CD8-positive, alpha-beta memory T cell (primary cell): ENCODE measurements at regions not wholly inside any gene's neighbourhood (a gene's known extent, or its start where the extent isn't known, plus 50 kb on each side); places are given as distances from the start of the nearest gene placed in this dataset.

ENCODE experiments used
- CTCF ChIA-PET: fragments of 350-600 bp; sonication (Branson Sonifier 250); formaldehyde crosslinking; loops from one replicate; lab custom pipeline; 2021; ENCODE audit warnings: antibody characterized with exemption; lab: Charles Lee
- POLR2A ChIA-PET: fragments of 350-600 bp; sonication (Branson Sonifier 250); formaldehyde crosslinking; loops from one replicate; lab custom pipeline; 2021; ENCODE audit warnings: antibody characterized with exemption; lab: Charles Lee
- DNase-seq, 5 donors: peaks; one replicate each; pipeline versions ENCODE4 v3.0.0 to v3.0.0-alpha.2; 2020 to 2022; ENCODE audit warnings: mixed read lengths in 1 of 5
- H3K27ac ChIP-seq: one replicate; pipeline ENCODE4 v1.7.0; 2013; ENCODE audit warnings: low read depth, mild to moderate bottlenecking, low read length, moderate library complexity
- H3K27me3 ChIP-seq: 2 replicates; pipeline ENCODE4 v1.7.0; 2013; ENCODE audit warnings: low read length, mild to moderate bottlenecking; ENCODE audit not compliant: insufficient read depth, poor library complexity, severe bottlenecking
- H3K36me3 ChIP-seq: 2 replicates; pipeline ENCODE4 v1.7.0; 2013; ENCODE audit warnings: mild to moderate bottlenecking, low read length, moderate library complexity; ENCODE audit not compliant: insufficient read depth
- H3K4me1 ChIP-seq: 2 replicates; pipeline ENCODE4 v1.7.0; 2013; ENCODE audit warnings: mild to moderate bottlenecking, low read length, moderate library complexity; ENCODE audit not compliant: insufficient read depth
- H3K4me3 ChIP-seq: 2 replicates; pipeline ENCODE4 v1.7.0; 2013; ENCODE audit warnings: mild to moderate bottlenecking, low read length
- H3K9me3 ChIP-seq: 2 replicates; pipeline ENCODE4 v1.7.0; 2013; ENCODE audit warnings: mild to moderate bottlenecking, low read length
- H3K27ac Mint-ChIP-seq, 8 donors: one replicate each; pipeline ENCODE4 v1.8.0; 2020 to 2021; ENCODE audit warnings: mixed read lengths in 8 of 8, mild to moderate bottlenecking in 6 of 8, inconsistent platforms in 3 of 8, moderate library complexity in 3 of 8
- H3K27me3 Mint-ChIP-seq, 2 donors: one replicate each; pipeline ENCODE4 v1.8.0; 2020 to 2021; ENCODE audit warnings: mixed read lengths in 2 of 2, mild to moderate bottlenecking in 1 of 2, moderate library complexity in 1 of 2
- H3K36me3 Mint-ChIP-seq, 3 donors: one replicate each; pipeline ENCODE4 v1.8.0; 2020 to 2021; ENCODE audit warnings: mixed read lengths in 3 of 3, inconsistent platforms in 1 of 3, mild to moderate bottlenecking in 1 of 3
- H3K4me1 Mint-ChIP-seq, 3 donors: one replicate each; pipeline ENCODE4 v1.8.0; 2020 to 2021; ENCODE audit warnings: mixed read lengths in 3 of 3, inconsistent platforms in 1 of 3, mild to moderate bottlenecking in 1 of 3
- H3K4me3 Mint-ChIP-seq, 7 donors: one replicate each; pipeline ENCODE4 v1.8.0; 2020 to 2021; ENCODE audit warnings: mixed read lengths in 7 of 7, mild to moderate bottlenecking in 6 of 7, moderate library complexity in 4 of 7, inconsistent platforms in 2 of 7
- H3K9me3 Mint-ChIP-seq, 5 donors: one replicate each; pipeline ENCODE4 v1.8.0; 2020 to 2022; ENCODE audit warnings: mixed read lengths in 5 of 5, mild to moderate bottlenecking in 3 of 5, moderate library complexity in 2 of 5, inconsistent platforms in 1 of 5

DNA sequence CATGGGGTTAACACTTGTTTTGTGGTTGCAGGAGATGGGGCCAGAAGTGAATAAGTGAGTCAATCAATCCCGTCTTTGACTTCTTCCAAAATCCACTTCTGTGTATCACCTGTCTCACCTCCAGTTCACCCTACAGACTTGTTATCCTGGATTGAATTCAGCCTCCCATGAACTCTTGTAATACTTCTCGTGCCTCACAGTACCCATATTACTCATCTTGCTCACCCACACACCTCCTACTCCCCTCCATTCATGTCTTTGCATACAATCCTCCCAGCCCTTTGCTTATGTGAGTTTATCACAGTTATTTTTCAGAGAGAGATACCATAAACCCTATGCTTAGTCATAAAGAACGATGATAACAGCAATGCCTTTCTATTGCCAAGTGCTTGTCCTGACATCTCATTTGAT lies 52.9 kb upstream of the PAPPA start:
- no peak for DNase-seq
- POLR2A ChIA-PET, result no interaction called here
- CTCF ChIA-PET, result no interaction called here
- Histone ChIP-seq H3K27ac (no peak overlapping the region), H3K4me3 (no peak overlapping the region), H3K4me1 (no peaks in the 10 kb centered on the region), H3K9me3 (no peaks in the 10 kb centered on the region), H3K27me3 (no peaks in the 10 kb centered on the region), H3K36me3 (no peaks in the 10 kb centered on the region)
- Mint-ChIP-seq H3K9me3 (peaks cover 0 to 6% (median 0%) of the 10 kb centered on the region in 5 donors), H3K36me3 (no peaks in the 10 kb centered on the region), H3K27ac (no peak overlapping the region), H3K27me3 (no peaks in the 10 kb centered on the region), H3K4me3 (no peak overlapping the region), H3K4me1 (no peaks in the 10 kb centered on the region)

- no peaks in the 10 kb centered on the region for H3K9me3 ChIP-seq
- Mint-ChIP-seq H3K27me3 (no peaks in the 10 kb centered on the region), H3K4me1 (no peaks in the 10 kb centered on the region), H3K4me3 (no peak overlapping the region), H3K27ac (no peak overlapping the region), H3K36me3 (no peaks in the 10 kb centered on the region), H3K9me3 (peaks cover 0 to 6% (median 0%) of the 10 kb centered on the region in 5 donors)
- H3K27me3 ChIP-seq, result no peaks in the 10 kb centered on the region
- no peaks in the 10 kb centered on the region for H3K36me3 ChIP-seq
- H3K27ac ChIP-seq, result no peak overlapping the region
- H3K4me1 ChIP-seq, result no peaks in the 10 kb centered on the region
- CTCF ChIA-PET, result no interaction called here
- POLR2A ChIA-PET, result no interaction called here
- no peak overlapping the region for H3K4me3 ChIP-seq
- no peak for DNase-seq
Observed at GRCh38 chr9:116101516-116101915, 52.1 kb upstream of the PAPPA start.

DNA sequence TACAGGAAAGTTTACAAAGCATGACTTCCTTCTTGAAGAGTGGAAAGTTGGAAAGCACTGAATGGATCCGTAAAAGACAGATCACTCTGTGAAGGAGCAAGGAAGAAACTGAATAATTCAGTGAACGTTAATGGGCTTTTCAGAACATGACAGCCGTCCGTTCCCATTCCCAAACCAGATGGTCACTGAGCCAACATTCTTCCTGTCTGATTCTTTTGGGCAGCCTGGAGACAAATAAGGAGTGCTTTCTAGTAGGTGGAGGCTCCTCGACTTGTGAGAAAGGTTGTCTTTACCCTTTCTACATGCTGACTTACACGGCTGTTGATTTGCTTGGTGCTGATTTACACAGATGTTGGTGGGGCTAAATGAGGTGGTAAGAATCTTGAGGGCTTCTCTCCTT lies 51.0 kb upstream of the PAPPA start:
- CTCF ChIA-PET, result no interaction called here
- no peaks in the 10 kb centered on the region for H3K27me3 Mint-ChIP-seq
- H3K4me3 Mint-ChIP-seq, result no peak overlapping the region
- no peaks in the 10 kb centered on the region for H3K36me3 Mint-ChIP-seq
- Histone ChIP-seq H3K4me3 (no peak overlapping the region), H3K27me3 (no peaks in the 10 kb centered on the region), H3K27ac (no peak overlapping the region), H3K9me3 (no peaks in the 10 kb centered on the region), H3K4me1 (no peaks in the 10 kb centered on the region), H3K36me3 (no peaks in the 10 kb centered on the region)
- peaks cover 0 to 6% (median 0%) of the 10 kb centered on the region in 5 donors for H3K9me3 Mint-ChIP-seq
- no peak overlapping the region for H3K27ac Mint-ChIP-seq
- no peak for DNase-seq
- POLR2A ChIA-PET, result no interaction called here
- no peaks in the 10 kb centered on the region for H3K4me1 Mint-ChIP-seq
